Keratinocyte (primary cell): ENCODE measurements at regions not wholly inside any gene's neighbourhood (a gene's known extent, or its start where the extent isn't known, plus 50 kb on each side); places are given as distances from the start of the nearest gene placed in this dataset.
"Not testable (repeated sequence)": the region's sequence is repeated elsewhere in the genome, so short reads cannot be mapped to it uniquely, and the experiment has no call there.

Source experiments
- DNase-seq: peaks from one replicate; pipeline ENCODE4 v3.0.0-alpha.2; 2011; ENCODE audit warnings: low read depth, missing footprints, low spot score
- FAIRE-seq: peaks from 2 replicates; lab custom pipeline; 2011; peaks lifted over from hg19 to GRCh38; lab: Jason Lieb, UNC
- H2AFZ ChIP-seq: 2 replicates; pipeline ENCODE4 v1.6.0; 2012; ENCODE audit warnings: low read length, control low read depth, inconsistent platforms; ENCODE audit not compliant: control insufficient read depth
- H3K27ac ChIP-seq: 2 replicates; pipeline ENCODE4 v1.5.1; 2011; ENCODE audit warnings: low read length; ENCODE audit not compliant: control insufficient read depth, insufficient read depth
- H3K27me3 ChIP-seq: 3 replicates; pipeline ENCODE4 v1.6.0; 2011; ENCODE audit warnings: low read length; ENCODE audit not compliant: control insufficient read depth, insufficient read depth; ENCODE audit errors: extremely low read depth
- H3K36me3 ChIP-seq, 2 experiments: 2 replicates in 1 of 2; 3 replicates in 1 of 2; pipeline ENCODE4 v1.5.1; 2011; ENCODE audit warnings: low read length in 2 of 2, mild to moderate bottlenecking in 1 of 2; ENCODE audit not compliant: control insufficient read depth in 2 of 2, insufficient read depth in 2 of 2; ENCODE audit errors: extremely low read depth in 1 of 2
- H3K4me1 ChIP-seq: 3 replicates; pipeline ENCODE4 v1.5.1; 2011; ENCODE audit warnings: low read length; ENCODE audit not compliant: control insufficient read depth, insufficient read depth; ENCODE audit errors: extremely low read depth
- H3K4me2 ChIP-seq: 3 replicates; pipeline ENCODE4 v1.6.0; 2011; ENCODE audit warnings: low read depth, low read length; ENCODE audit not compliant: control insufficient read depth, insufficient read depth; ENCODE audit errors: extremely low read depth
- H3K4me3 ChIP-seq, 3 experiments: fragments of 200-600 bp in 1 of 3; sonication (generic) in 1 of 3; 2 replicates in 2 of 3; 3 replicates in 1 of 3; pipeline ENCODE4 v1.5.1; 2011 to 2016; ENCODE audit warnings: low read length in 3 of 3, mild to moderate bottlenecking in 3 of 3, control low read depth in 2 of 3, inconsistent platforms in 1 of 3, low read depth in 1 of 3, mixed read lengths in 1 of 3, mixed run types in 1 of 3, moderate library complexity in 1 of 3; ENCODE audit not compliant: control insufficient read depth in 2 of 3, insufficient read depth in 2 of 3; ENCODE audit errors: extremely low read depth in 1 of 3
- H3K79me2 ChIP-seq: 2 replicates; pipeline ENCODE4 v1.6.0; 2012; ENCODE audit warnings: low read length; ENCODE audit not compliant: control insufficient read depth, insufficient read depth
- H3K9ac ChIP-seq: 3 replicates; pipeline ENCODE4 v1.6.0; 2011; ENCODE audit warnings: low read length; ENCODE audit not compliant: control insufficient read depth, insufficient read depth; ENCODE audit errors: extremely low read depth
- H3K9me1 ChIP-seq: 3 replicates; pipeline ENCODE4 v1.6.0; 2011; ENCODE audit warnings: low read length; ENCODE audit not compliant: control insufficient read depth, insufficient read depth; ENCODE audit errors: extremely low read depth
- H3K9me3 ChIP-seq: 2 replicates; pipeline ENCODE4 v1.5.1; 2012; ENCODE audit warnings: low read depth, low read length; ENCODE audit not compliant: control insufficient read depth
- H4K20me1 ChIP-seq: 3 replicates; pipeline ENCODE4 v1.6.0; 2011; ENCODE audit warnings: low read length; ENCODE audit not compliant: control insufficient read depth, insufficient read depth; ENCODE audit errors: extremely low read depth
- CTCF ChIP-seq, 3 experiments: IDR thresholded peaks in 1 of 3; conservative IDR thresholded peaks in 1 of 3; optimal IDR thresholded peaks in 1 of 3; 2 replicates in 2 of 3; 3 replicates in 1 of 3; pipeline versions ENCODE3 to v1.5.1; 2011; ENCODE audit warnings: low read length in 3 of 3, mild to moderate bottlenecking in 3 of 3, moderate library complexity in 2 of 3, control low read depth in 1 of 3, inconsistent platforms in 1 of 3; ENCODE audit not compliant: insufficient read depth in 2 of 3; ENCODE audit errors: extremely low read depth in 1 of 3
- EZH2 ChIP-seq: IDR thresholded peaks from one replicate; pipeline ENCODE4 v1.6.1; 2012; ENCODE audit warnings: inconsistent platforms, mild to moderate bottlenecking, low read length, moderate library complexity
- dilution Hi-C: fragments of 300-500 bp; cut with MboI; formaldehyde crosslinking; loops from one replicate; pipeline ENCODE4 v1.7.0; 2020; ENCODE audit warnings: low sequenced_read_pairs; ENCODE audit not compliant: extremely low pct_ligation_motif_present

GRCh38 chr6:84867521-84867920, 103.1 kb upstream of the TBX18 start:
- Histone ChIP-seq H3K4me2 (no peak overlapping the region), H3K9me1 (no peaks in the 10 kb centered on the region), H4K20me1 (no peaks in the 10 kb centered on the region), H3K9me3 (no peaks in the 10 kb centered on the region), H3K36me3 (no peaks in the 10 kb centered on the region), H3K27me3 (no peaks in the 10 kb centered on the region), H3K9ac (no peak overlapping the region), H3K79me2 (no peaks in the 10 kb centered on the region), H3K4me1 (no peaks in the 10 kb centered on the region), H3K4me3 (no peak overlapping the region), H3K27ac (no peak overlapping the region), H2AFZ (no peak overlapping the region)
- no peak for TF ChIP-seq CTCF (optimal IDR thresholded peaks at IDR 0.05 in 1 of 3, IDR thresholded peaks at IDR 0.05 in 1 of 3, conservative IDR thresholded peaks at IDR 0.05 in 1 of 3; ENCODE audit: extremely low read depth in 1 of 3, insufficient read depth in 2 of 3, low read length in 3 of 3)
- TF ChIP-seq EZH2: no peak
- FAIRE-seq (no peak), DNase-seq (no peak)
- dilution Hi-C loops: no loop called here

- H3K27ac ChIP-seq: no peak overlapping the region
- H3K9me1 ChIP-seq: no peaks in the 10 kb centered on the region
- H3K4me1 ChIP-seq: no peaks in the 10 kb centered on the region
- H4K20me1 ChIP-seq: no peaks in the 10 kb centered on the region
- dilution Hi-C loops: no loop called here
- no peaks in the 10 kb centered on the region for H3K9me3 ChIP-seq
- FAIRE-seq (no peak), DNase-seq (no peak)
- H3K36me3 ChIP-seq: no peaks in the 10 kb centered on the region
- H3K4me2 ChIP-seq: no peak overlapping the region
- no peak overlapping the region for H3K4me3 ChIP-seq
- no peak overlapping the region for H2AFZ ChIP-seq
- H3K27me3 ChIP-seq: no peaks in the 10 kb centered on the region
- no peaks in the 10 kb centered on the region for H3K79me2 ChIP-seq
- H3K9ac ChIP-seq: no peak overlapping the region
- TF ChIP-seq CTCF (optimal IDR thresholded peaks at IDR 0.05 in 1 of 3, IDR thresholded peaks at IDR 0.05 in 1 of 3, conservative IDR thresholded peaks at IDR 0.05 in 1 of 3; ENCODE audit: extremely low read depth in 1 of 3, insufficient read depth in 2 of 3, low read length in 3 of 3) (no peak), EZH2 (no peak)
Observed at GRCh38 chr6:84866715-84867114, 102.3 kb upstream of the TBX18 start.

DNA sequence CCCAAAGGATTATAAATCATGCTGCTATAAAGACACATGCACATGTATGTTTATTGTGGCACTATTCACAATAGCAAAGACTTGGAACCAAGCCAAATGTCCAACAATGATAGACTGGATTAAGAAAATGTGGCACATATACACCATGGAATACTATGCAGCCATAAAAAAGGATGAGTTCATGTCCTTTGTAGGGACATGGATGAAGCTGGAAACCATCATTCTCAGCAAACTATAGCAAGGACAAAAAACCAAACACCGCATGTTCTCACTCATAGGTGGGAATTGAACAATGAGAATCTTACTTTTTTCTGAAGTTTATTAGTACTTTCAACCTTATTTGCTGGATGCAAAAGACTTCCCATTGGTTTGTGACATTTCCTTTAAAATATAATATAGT, 101.0 kb upstream of the TBX18 start:
- dilution Hi-C loops, FAIRE-seq, H4K20me1 ChIP-seq: not testable (repeated sequence)

More for the DNA sequence above, 101.0 kb upstream of the TBX18 start:
- H3K9ac ChIP-seq, H3K36me3 ChIP-seq, H3K27ac ChIP-seq, H2AFZ ChIP-seq, H3K4me2 ChIP-seq, H3K4me1 ChIP-seq, DNase-seq, H3K79me2 ChIP-seq, H3K4me3 ChIP-seq, H3K9me3 ChIP-seq, H3K27me3 ChIP-seq, H3K9me1 ChIP-seq: not testable (repeated sequence)
